ENCODE measurements at regions not wholly inside any gene's neighbourhood (a gene's known extent, or its start where the extent isn't known, plus 50 kb on each side); places are given as distances from the start of the nearest gene placed in this dataset.
"Not testable (repeated sequence)": the region's sequence is repeated elsewhere in the genome, so short reads cannot be mapped to it uniquely, and the experiment has no call there.

GRCh38 chr10:118813001-118813400 is 58.2 kb upstream of the CACUL1 start:
- not testable (repeated sequence) for TF ChIP-seq CTCF, EZH2, EZH2phosphoT487 (IDR thresholded peaks at IDR 0.05)
